Spleen (tissue), 7 donors: ENCODE measurements at regions not wholly inside any gene's neighbourhood (a gene's known extent, or its start where the extent isn't known, plus 50 kb on each side); places are given as distances from the start of the nearest gene placed in this dataset.
"Not testable (repeated sequence)": the region's sequence is repeated elsewhere in the genome, so short reads cannot be mapped to it uniquely, and the experiment has no call there.

ENCODE experiments used
- CTCF ChIP-seq, 11 experiments: fragments of 200-600 bp in 7 of 11; fragments of 450-650 bp in 4 of 11; sonication (generic) in 4 of 11; IDR thresholded peaks in 8 of 11; conservative IDR thresholded peaks in 3 of 11; 1 replicate in 7 of 11; 2 replicates in 4 of 11; pipeline versions ENCODE4 v1.4.0 to v1.8.0; 2016 to 2021; ENCODE audit warnings: antibody characterized with exemption in 11 of 11, inconsistent platforms in 4 of 11, mild to moderate bottlenecking in 1 of 11
- POLR2A ChIP-seq, 3 donors: fragments of 450-650 bp; IDR thresholded peaks; one replicate each; pipeline ENCODE4 v1.5.1; 2017; ENCODE audit warnings: antibody characterized with exemption in 3 of 3, mild to moderate bottlenecking in 1 of 3
- donor health status: DM: no; HTN: no; CAD: no; lungs with moderate emphysema.
- donor health status: DM: no; HTN: no; CAD: no.
- donor health status: DM: no; HTN: no; CAD: no.

GRCh38 chr3:23144051-23144450, 59.1 kb upstream of the UBE2E2 start:
- TF ChIP-seq CTCF (IDR thresholded peaks at IDR 0.05 in 8 of 11, conservative IDR thresholded peaks at IDR 0.05 in 3 of 11); POLR2A (IDR thresholded peaks at IDR 0.05): not testable (repeated sequence)
